GM19463 (cell line): ENCODE measurements at regions not wholly inside any gene's neighbourhood (a gene's known extent, or its start where the extent isn't known, plus 50 kb on each side); places are given as distances from the start of the nearest gene placed in this dataset.

Source experiments
- ATAC-seq: cut with Tn5 transposase; IDR thresholded peaks from one replicate; pipeline ENCODE4 v1.9.1; 2021; ENCODE audit warnings: mild to moderate bottlenecking, moderate library complexity; ENCODE audit not compliant: unreplicated experiment

- ATAC-seq: no peak
These were observed 49.9 kb upstream of the LMCD1 start for GRCh38 chr3:8451696-8452095.
